Tibial nerve (tissue), 4 donors: ENCODE measurements at regions not wholly inside any gene's neighbourhood (a gene's known extent, or its start where the extent isn't known, plus 50 kb on each side); places are given as distances from the start of the nearest gene placed in this dataset.

ENCODE experiments used
- CTCF ChIP-seq, 5 experiments: fragments of 200-600 bp in 3 of 5; fragments of 450-650 bp in 2 of 5; sonication (generic) in 3 of 5; IDR thresholded peaks; one replicate each; pipeline ENCODE4 v1.5.1; 2016 to 2019; ENCODE audit warnings: antibody characterized with exemption in 5 of 5, mild to moderate bottlenecking in 3 of 5, moderate library complexity in 2 of 5
- EP300 ChIP-seq, 2 donors: sonication (generic); formaldehyde crosslinking; IDR thresholded peaks; one replicate each; pipeline ENCODE4 v1.6.1; 2017; ENCODE audit warnings: antibody characterized with exemption in 2 of 2, mild to moderate bottlenecking in 1 of 2
- POLR2A ChIP-seq, 2 donors: fragments of 450-650 bp; IDR thresholded peaks; one replicate each; pipeline ENCODE4 v1.6.1; 2017; ENCODE audit warnings: antibody characterized with exemption in 2 of 2, mild to moderate bottlenecking in 2 of 2, moderate library complexity in 2 of 2

- TF ChIP-seq CTCF (IDR thresholded peaks at IDR 0.05), result no peak
- no peak for TF ChIP-seq EP300 (IDR thresholded peaks at IDR 0.05)
- TF ChIP-seq POLR2A (IDR thresholded peaks at IDR 0.05), result no peak
Observed at GRCh38 chr4:173883821-173884220, 353.8 kb upstream of the HAND2 start.
